ENCODE measurements at regions not wholly inside any gene's neighbourhood (a gene's known extent, or its start where the extent isn't known, plus 50 kb on each side); places are given as distances from the start of the nearest gene placed in this dataset.

DNA sequence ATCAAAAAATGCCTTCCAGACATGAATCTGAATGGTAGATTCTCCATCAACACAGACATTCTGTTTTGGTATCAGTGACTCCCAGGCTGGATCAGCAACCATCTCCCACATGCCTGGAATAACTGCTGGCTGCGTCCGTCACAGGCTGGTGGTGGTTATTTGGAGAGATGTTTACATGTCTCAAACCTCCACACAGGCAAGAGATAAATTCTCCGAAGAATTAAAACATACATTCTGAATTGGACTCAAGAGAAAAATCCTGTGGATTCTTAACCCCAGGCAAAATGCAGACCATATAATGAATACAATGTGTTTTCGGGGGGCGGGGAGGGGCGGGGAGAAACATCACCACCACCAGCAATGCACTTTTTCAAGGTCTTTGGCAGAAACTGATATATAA is 108.2 kb downstream of the THBS2 start:
- TF ChIP-seq, protein P1, sequence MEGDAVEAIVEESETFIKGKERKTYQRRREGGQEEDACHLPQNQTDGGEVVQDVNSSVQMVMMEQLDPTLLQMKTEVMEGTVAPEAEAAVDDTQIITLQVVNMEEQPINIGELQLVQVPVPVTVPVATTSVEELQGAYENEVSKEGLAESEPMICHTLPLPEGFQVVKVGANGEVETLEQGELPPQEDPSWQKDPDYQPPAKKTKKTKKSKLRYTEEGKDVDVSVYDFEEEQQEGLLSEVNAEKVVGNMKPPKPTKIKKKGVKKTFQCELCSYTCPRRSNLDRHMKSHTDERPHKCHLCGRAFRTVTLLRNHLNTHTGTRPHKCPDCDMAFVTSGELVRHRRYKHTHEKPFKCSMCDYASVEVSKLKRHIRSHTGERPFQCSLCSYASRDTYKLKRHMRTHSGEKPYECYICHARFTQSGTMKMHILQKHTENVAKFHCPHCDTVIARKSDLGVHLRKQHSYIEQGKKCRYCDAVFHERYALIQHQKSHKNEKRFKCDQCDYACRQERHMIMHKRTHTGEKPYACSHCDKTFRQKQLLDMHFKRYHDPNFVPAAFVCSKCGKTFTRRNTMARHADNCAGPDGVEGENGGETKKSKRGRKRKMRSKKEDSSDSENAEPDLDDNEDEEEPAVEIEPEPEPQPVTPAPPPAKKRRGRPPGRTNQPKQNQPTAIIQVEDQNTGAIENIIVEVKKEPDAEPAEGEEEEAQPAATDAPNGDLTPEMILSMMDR (IDR thresholded peaks at IDR 0.05) = no peak
- TF ChIP-seq POLR2A (IDR thresholded peaks at IDR 0.05) (no peak), POLR2AphosphoS5 (IDR thresholded peaks at IDR 0.05) (no peak)
